ENCODE measurements at regions not wholly inside any gene's neighbourhood (a gene's known extent, or its start where the extent isn't known, plus 50 kb on each side); places are given as distances from the start of the nearest gene placed in this dataset.

DNA sequence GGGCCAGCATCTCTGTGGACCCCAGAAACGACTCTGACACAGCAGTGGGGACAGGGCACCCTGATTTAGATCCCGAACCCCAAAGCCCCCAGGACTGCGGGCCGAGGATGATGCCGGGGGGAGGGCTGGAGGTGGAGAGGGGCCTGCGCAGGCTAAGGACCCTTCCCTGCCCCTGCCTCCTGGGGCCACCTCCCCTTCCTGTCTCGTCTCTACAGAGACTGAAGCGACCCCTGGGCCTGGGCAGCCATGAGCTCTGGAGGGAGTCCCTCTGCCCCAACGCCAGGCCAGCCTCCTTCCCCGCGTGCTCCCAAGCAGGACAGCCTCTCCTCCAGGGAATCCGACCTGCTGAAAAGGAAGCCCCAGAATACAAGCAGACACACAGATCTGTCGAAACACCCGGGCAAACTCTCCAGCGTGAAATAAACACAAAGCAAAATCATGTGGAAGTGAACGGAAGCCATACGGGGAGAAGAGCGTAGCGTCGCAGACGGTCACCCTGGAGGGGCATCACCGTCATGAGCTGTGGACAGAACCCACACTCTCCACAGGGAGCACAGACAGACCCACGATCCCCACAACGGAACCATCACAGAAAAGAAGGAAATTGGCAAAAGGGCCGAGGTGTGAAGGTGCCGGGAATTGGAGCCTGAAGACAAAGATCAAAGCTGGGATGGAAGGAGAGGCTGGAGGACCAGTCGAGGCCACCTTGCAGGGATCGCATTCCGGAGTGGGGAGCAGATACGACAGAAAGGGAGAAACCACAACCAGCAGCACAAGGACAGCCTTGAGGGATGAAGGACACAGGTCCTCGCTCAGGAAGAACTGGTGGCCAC, 51.0 kb upstream of the CTDP1 start:
- DNase-seq, result no peak

GRCh38 chr18:79629249-79629558, 50.4 kb upstream of the CTDP1 start:
- DNase-seq, result no peak

GRCh38 chr18:79629606-79630005, 50.0 kb upstream of the CTDP1 start:
- no peak for DNase-seq

Data from AML-193 (cell line).